Superior temporal gyrus (tissue), 1 donor: ENCODE measurements at regions not wholly inside any gene's neighbourhood (a gene's known extent, or its start where the extent isn't known, plus 50 kb on each side); places are given as distances from the start of the nearest gene placed in this dataset.
"Not testable (repeated sequence)": the region's sequence is repeated elsewhere in the genome, so short reads cannot be mapped to it uniquely, and the experiment has no call there.

Source experiments
- DNase-seq: peaks from one replicate; pipeline ENCODE4 v3.0.0-alpha.2; 2016; ENCODE audit errors: extremely low spot score

GRCh38 chr14:84963518-84963917 lies 566.4 kb upstream of the FLRT2 start:
- DNase-seq = no peak

GRCh38 chr14:84965279-84965678 lies 564.7 kb upstream of the FLRT2 start:
- no peak for DNase-seq

DNA sequence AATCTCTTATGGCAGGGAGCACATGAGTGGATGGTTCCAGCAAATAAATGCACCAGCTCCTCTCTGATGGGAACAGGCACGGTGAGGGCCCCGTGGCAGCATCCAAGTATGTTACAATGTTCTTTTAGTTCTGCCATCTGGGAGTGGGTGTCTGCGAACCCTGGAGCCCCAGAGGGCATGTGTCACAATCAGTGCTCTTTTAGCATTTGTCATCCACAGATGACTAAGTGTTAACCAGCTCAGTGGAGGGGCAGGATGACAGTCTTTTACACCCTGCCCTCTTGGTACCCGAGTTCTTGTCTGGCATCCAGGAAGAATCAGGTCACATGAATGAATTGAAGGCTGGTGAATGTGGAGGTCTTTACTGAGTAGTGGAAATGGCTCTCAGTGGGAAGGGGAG lies 560.4 kb upstream of the FLRT2 start:
- no peak for DNase-seq

- no peak for DNase-seq
Observed at GRCh38 chr14:84975241-84975902, 554.6 kb upstream of the FLRT2 start.

GRCh38 chr14:84976805-84977204 lies 553.1 kb upstream of the FLRT2 start:
- DNase-seq = no peak

GRCh38 chr14:84987042-84987441 lies 542.9 kb upstream of the FLRT2 start:
- DNase-seq = no peak

DNA sequence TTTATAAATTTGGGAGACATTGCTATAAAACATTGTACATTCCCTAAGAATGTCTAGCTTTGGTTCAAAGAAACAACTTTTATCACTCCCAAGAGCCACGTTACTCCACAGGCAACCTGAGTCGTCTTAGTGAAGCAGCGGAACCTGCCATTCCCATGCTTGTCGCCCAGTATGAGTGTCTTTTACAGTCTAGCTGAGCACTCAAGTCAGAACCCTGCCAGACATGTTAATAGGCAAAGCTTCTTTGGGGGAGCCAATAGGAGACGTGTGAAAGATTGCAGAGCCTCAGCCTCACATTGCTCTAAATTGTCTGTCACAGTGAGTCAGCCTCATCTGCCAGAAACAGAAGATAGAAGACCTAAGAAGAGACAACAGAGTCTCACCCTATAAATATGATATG lies 541.6 kb upstream of the FLRT2 start:
- DNase-seq = no peak

DNA sequence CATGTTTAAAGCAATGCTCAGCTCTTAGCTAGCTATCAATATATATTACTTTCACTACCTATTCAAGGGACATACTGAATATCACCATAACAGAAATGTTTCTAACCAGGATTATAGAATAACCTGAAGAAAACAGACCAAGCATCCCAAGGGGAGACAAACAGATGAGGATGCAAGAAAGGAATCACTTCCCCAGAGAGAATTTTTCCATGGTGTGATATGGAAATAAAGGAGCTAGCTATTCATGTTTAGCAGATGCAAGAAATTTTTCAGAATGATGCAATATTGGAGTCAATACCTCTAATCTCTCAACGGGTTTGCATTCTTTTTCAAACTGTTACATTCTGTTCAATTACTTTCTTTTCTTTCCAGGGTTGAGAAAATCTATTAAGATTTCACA lies 538.9 kb upstream of the FLRT2 start:
- DNase-seq = no peak

- no peak for DNase-seq
Observed at GRCh38 chr14:84998216-84998615, 531.7 kb upstream of the FLRT2 start.

DNA sequence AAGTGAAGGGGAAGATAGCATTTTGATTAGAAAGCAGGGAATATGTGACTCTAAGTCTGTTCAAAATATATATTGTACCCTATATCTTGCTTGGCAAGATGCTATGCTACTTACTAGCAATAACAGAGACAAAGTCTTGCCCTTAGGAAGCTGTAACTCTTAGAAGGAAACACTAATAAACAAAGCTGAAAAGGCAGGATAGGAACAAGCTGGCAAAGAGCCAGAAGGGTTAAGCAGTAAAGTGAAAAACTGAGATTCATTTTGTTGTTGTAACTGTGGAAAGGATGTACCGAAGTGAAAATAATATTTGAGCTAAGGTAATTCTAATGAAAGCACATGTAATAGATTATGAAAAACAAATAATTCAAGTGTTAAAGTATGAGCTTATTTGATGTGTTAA lies 527.1 kb upstream of the FLRT2 start:
- no peak for DNase-seq

DNA sequence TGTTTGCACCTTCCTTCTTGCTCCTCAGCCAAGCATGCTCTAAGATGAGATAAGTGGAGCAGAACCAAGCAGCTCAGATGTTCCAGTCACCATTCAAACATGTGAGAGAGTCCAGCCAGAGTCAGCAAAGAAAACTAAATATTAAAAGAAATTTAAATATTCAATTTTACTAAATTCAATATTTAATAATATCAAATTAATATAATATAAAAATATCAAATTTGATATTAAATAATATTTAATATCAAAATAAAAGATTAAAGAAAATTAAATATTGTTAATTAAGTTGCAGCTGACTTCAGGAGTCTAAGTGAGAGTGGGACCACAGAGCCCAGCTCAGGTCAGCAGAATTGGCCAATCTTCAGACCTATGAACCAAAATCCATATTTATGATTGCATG lies 526.1 kb upstream of the FLRT2 start:
- no peak for DNase-seq

DNA sequence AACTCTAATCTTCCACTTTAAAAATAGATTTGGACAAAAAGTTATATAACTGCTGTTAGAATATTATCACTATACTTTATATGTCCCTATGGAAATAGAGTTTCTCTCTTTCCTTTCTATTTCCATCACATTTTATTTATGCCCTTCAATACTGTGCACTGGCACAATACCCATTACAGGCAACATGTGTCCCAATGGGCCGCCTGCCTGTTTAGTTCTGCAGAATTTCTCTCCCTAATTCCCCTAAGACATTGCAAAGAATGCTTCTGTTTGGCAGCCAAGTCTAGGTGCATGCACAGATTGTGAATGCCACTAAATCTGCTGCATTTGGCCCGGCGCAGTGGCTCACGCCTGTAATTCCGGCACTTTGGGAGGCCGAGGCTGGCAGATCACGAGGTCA lies 520.4 kb upstream of the FLRT2 start:
- no peak for DNase-seq

GRCh38 chr14:85010186-85010585 lies 519.8 kb upstream of the FLRT2 start:
- DNase-seq = no peak

- DNase-seq = no peak
Observed at GRCh38 chr14:85016496-85016895, 513.4 kb upstream of the FLRT2 start.

GRCh38 chr14:85023866-85024265 lies 506.1 kb upstream of the FLRT2 start:
- DNase-seq = not testable (repeated sequence)

GRCh38 chr14:85024931-85025330 lies 505.0 kb upstream of the FLRT2 start:
- no peak for DNase-seq

DNA sequence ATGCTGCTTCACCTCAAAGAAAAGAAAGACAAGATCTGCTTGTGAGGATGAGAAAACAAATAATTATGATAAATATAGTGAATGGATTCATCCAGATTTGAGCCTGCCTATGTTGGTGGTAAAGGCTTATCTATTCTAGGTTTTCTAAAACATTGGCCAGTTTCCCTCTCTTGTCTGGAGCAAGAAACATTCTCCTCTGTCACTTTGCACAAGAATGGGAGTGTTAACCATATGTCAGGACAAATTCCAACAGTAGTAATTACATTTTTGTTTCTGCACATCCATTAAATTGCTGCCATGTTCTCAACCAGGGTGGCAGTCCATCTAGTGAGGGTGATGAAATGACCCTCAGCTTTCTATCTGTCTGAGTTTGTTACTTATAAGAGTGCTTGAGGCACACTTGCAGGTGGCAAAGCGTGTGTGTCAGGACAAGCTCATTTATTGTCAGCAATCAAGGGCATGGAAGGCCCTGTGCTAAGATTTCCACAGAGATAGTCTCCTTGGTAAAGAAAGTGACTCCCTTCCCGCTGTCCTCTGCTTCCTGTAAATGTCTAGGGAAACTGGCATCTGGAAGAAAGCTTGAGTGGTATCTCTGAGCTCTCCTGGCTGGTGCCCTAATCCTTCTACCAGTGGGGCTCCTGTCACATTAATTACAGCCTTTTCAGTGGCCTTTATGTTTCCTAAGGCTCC lies 502.1 kb upstream of the FLRT2 start:
- DNase-seq = no peak

- no peak for DNase-seq
Observed at GRCh38 chr14:85037411-85037810, 492.5 kb upstream of the FLRT2 start.

GRCh38 chr14:85038526-85039352 lies 491.2 kb upstream of the FLRT2 start:
- DNase-seq = no peak

- DNase-seq = no peak
Observed at GRCh38 chr14:85039353-85039626, 490.7 kb upstream of the FLRT2 start.

DNA sequence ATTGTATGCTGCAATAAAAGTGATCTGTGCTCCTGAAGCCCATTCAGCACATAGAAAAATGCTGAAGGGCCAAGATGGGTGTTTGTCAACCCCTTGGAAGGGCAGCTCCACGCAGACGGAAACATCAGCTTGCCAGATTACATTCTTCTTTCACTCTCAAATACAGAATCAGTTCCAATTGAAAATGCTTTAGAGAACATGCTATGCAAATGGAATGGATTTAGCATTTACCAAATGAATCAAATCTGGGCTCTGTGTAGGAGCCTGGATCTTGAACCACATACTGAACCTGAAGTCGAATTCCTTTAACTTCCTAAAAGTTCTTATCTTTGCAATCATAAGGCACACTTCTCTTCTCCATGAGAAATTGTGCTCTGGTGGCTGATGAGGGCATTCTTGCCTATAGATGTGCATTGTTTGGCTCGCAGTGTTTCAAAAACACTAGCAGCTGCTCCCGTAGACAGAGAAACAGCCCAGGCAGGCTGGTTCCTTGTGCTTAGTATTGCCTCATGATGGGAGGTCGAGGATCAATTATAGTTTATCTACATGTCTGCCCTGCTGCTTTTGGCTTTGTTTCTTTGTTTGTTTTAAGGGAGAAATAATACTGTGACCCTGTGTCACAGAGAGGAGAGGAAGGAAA lies 489.8 kb upstream of the FLRT2 start:
- no peak for DNase-seq

DNA sequence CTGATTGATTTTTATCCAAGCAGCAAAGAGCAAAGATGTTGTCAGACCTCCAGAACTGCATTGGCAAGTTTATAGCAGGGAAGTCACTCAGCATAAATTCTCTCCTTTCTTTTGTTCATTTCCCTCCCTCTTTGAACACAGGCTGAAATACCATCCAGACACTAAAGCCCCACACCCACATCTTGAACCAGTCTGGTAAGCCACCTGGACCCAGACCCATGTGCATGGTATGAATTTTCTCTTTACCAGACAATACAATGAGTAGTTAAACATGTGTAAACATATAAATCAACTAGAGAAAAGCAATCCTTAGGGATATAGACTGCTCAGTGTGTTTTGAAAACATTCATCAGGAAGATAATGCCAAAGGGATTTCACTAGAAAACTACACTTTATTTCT lies 488.3 kb upstream of the FLRT2 start:
- no peak for DNase-seq

- no peak for DNase-seq
Observed at GRCh38 chr14:85042301-85042700, 487.6 kb upstream of the FLRT2 start.
